K562 (cell line): ENCODE measurements at regions not wholly inside any gene's neighbourhood (a gene's known extent, or its start where the extent isn't known, plus 50 kb on each side); places are given as distances from the start of the nearest gene placed in this dataset.

Experiments
- ATAC-seq: fragments of 200-7000 bp; cut with Tn5 transposase; 3 replicates; pipeline ENCODE4 v1.9.1; 2020; ENCODE audit warnings: moderate library complexity
- BruUV-seq: library from RNA; stranded (reverse); fragments of 400-500 nt; replicated peaks from 2 replicates; lab custom pipeline; 2021; lab: Mats Ljungman, UMichigan
- CTCF ChIA-PET: fragments of 300-600 bp; formaldehyde crosslinking; extraction: SDS; loops from one replicate; lab custom pipeline; 2021; ENCODE audit warnings: low intra/inter-chr PET ratio; lab: Yijun Ruan, JAX
- POLR2A ChIA-PET: fragments of 300-600, 350-650 bp; sonication (Branson Sonifier 250); formaldehyde crosslinking; extraction: SDS; loops from one replicate; lab custom pipeline; 2021; ENCODE audit warnings: antibody characterized with exemption, inconsistent platforms; lab: Yijun Ruan, JAX
- DNase-seq, 4 experiments: peaks; one replicate each; pipeline versions ENCODE4 v3.0.0 to v3.0.0-alpha.2; 2011 to 2018; ENCODE audit warnings: low spot score in 3 of 4, mixed read lengths in 3 of 4; ENCODE audit errors: extremely low read depth in 1 of 4
- FAIRE-seq: peaks from 2 replicates; lab custom pipeline; 2011; peaks lifted over from hg19 to GRCh38; lab: Jason Lieb, UNC
- H2AFZ ChIP-seq: 2 replicates; pipeline ENCODE4 v1.6.0; 2011; ENCODE audit warnings: low read depth, low read length, control low read depth, inconsistent platforms
- H3K27ac ChIP-seq: fragments of 200-600 bp; 3 replicates; pipeline ENCODE4 v1.8.0; 2011; ENCODE audit warnings: low read depth, mild to moderate bottlenecking, control low read depth, inconsistent platforms, low read length, moderate library complexity, mixed read lengths; ENCODE audit errors: extremely low read depth
- H3K27me3 ChIP-seq, 2 experiments: fragments of 300-600 bp in 1 of 2; 2 replicates in 1 of 2; 3 replicates in 1 of 2; pipeline versions ENCODE4 v1.6.0 to v1.8.0; 2011; ENCODE audit warnings: inconsistent platforms in 2 of 2, low read length in 2 of 2, mild to moderate bottlenecking in 1 of 2, mixed read lengths in 1 of 2, moderate library complexity in 1 of 2; ENCODE audit not compliant: control insufficient read depth in 2 of 2, insufficient read depth in 2 of 2
- H3K36me3 ChIP-seq: fragments of 300-600 bp; 3 replicates; pipeline ENCODE4 v1.8.0; 2011; ENCODE audit warnings: mild to moderate bottlenecking, low read length, inconsistent platforms; ENCODE audit not compliant: control insufficient read depth, insufficient read depth
- H3K4me1 ChIP-seq, 2 experiments: fragments of 200-600 bp in 1 of 2; replicated peaks in 1 of 2; 2 replicates in 1 of 2; 3 replicates in 1 of 2; pipeline versions ENCODE4 v1.5.1 to v1.8.0; 2011; ENCODE audit warnings: inconsistent platforms in 2 of 2, low read length in 2 of 2, mild to moderate bottlenecking in 1 of 2, mixed read lengths in 1 of 2, moderate library complexity in 1 of 2; ENCODE audit not compliant: control insufficient read depth in 2 of 2, insufficient read depth in 2 of 2
- H3K4me2 ChIP-seq: 2 replicates; pipeline ENCODE4 v1.6.1; 2011; ENCODE audit warnings: low read length, control low read depth, inconsistent platforms, mixed read lengths; ENCODE audit not compliant: insufficient read depth
- H3K4me3 ChIP-seq: fragments of 200-600 bp; sonication (generic), shearing (Covaris generic); 2 replicates; pipeline ENCODE4 v1.5.1; 2016; ENCODE audit warnings: control low read depth, inconsistent platforms
- H3K79me2 ChIP-seq: fragments of 200-600 bp; 3 replicates; pipeline ENCODE4 v1.8.0; 2011; ENCODE audit warnings: low read length, inconsistent platforms; ENCODE audit not compliant: control insufficient read depth, insufficient read depth
- H3K9ac ChIP-seq, 2 experiments: 2 replicates each; pipeline versions ENCODE4 v1.6.0 to v1.6.1; 2011; ENCODE audit warnings: low read depth in 2 of 2, low read length in 2 of 2, control low read depth in 1 of 2, inconsistent platforms in 1 of 2, mild to moderate bottlenecking in 1 of 2, mixed read lengths in 1 of 2; ENCODE audit not compliant: insufficient read depth in 1 of 2
- H3K9me1 ChIP-seq: one replicate; pipeline ENCODE4 v1.6.0; 2011; ENCODE audit warnings: inconsistent platforms, mild to moderate bottlenecking, low read length, moderate library complexity; ENCODE audit not compliant: control insufficient read depth, insufficient read depth
- H3K9me3 ChIP-seq: replicated peaks from 2 replicates; pipeline ENCODE4 v1.5.1; 2011; ENCODE audit warnings: low read depth, low read length, inconsistent platforms; ENCODE audit not compliant: control insufficient read depth, insufficient read depth
- H4K20me1 ChIP-seq: replicated peaks from 2 replicates; pipeline ENCODE4 v1.6.1; 2011; ENCODE audit warnings: low read length, inconsistent platforms, mixed read lengths; ENCODE audit not compliant: control insufficient read depth, insufficient read depth
- EP400 ChIP-seq: fragments of 450-650 bp; IDR thresholded peaks from 2 replicates; pipeline ENCODE4 v1.6.1; 2017; ENCODE audit warnings: antibody characterized with exemption, mild to moderate bottlenecking, moderate library complexity
- GTF2F1 ChIP-seq: IDR thresholded peaks from 2 replicates; pipeline ENCODE4 v1.6.1; 2011; ENCODE audit warnings: low read depth, low read length, improper control_type of control experiment
- RBM39 ChIP-seq: fragments of 200-400 bp; formaldehyde crosslinking; optimal IDR thresholded peaks from 2 replicates; pipeline ENCODE3; 2018; ENCODE audit warnings: low read depth, low read length
- SLC30A9 ChIP-seq: fragments of 250-450 bp; sonication (Bioruptor Pico); IDR thresholded peaks from 2 replicates; pipeline ENCODE4 v1.8.0; 2022; ENCODE audit warnings: mild to moderate bottlenecking, moderate library complexity
- ZNF57 ChIP-seq: fragments of 450-650 bp; formaldehyde crosslinking; IDR thresholded peaks from 2 replicates; pipeline ENCODE4 v1.4.0; 2020; ENCODE audit warnings: mild to moderate bottlenecking, moderate library complexity
- WGBS: fragments of 100-300 bp; shearing (Covaris generic); methylation state at CpG from one replicate; pipeline ENCODE4 v1.1.6; 2016; ENCODE audit warnings: low coverage, mixed read lengths; ENCODE audit not compliant: insufficient coverage; ENCODE audit errors: missing lambda C conversion rate; 5-methylcytosine and 5-hydroxymethylcytosine counted together
- in situ Hi-C: fragments of 300-500 bp; cut with MboI; formaldehyde crosslinking; loops from 4 replicates; pipeline ENCODE4 v1.15.0; 2018; ENCODE audit warnings: inconsistent platforms, mixed read lengths
- intact Hi-C: fragments of 100-400 bp; cut with micrococcal nuclease; formaldehyde crosslinking; loops from 2 replicates; pipeline ENCODE4 v1.14.2; 2022
- TF ChIP-seq, protein P1 (sequence below): fragments of 250-450 bp; sonication (Bioruptor Pico); IDR thresholded peaks from 2 replicates; pipeline ENCODE4 v1.8.0; 2021; ENCODE audit warnings: borderline replicate concordance, mild to moderate bottlenecking, moderate library complexity; ENCODE audit not compliant: poor library complexity, severe bottlenecking
- TF ChIP-seq, protein P2 (sequence below): fragments of 250-450 bp; sonication (Bioruptor Pico); IDR thresholded peaks from 2 replicates; pipeline ENCODE4 v1.5.0; 2021; ENCODE audit warnings: mild to moderate bottlenecking, moderate library complexity

DNA sequence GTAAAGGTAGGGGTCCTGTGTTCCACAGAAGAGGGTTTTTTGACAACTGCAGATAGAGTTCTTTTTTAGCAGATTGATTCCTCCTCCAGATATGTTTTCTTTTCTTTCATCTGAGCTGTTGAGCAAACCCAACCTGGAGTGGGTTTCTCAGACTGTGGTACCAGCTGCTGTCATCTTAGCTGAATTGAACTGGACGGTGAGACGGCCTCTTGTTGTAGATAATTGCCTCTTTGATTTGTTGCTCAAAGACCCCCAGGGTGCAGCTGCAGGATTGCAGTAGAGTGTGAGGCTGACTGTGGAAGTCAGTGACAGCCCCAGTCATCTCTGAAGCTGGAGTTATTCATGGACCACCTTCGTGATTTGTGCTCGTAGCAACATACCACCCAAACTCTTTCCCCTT, 317.7 kb downstream of the AACS start (continued):
- TF ChIP-seq, protein P1, sequence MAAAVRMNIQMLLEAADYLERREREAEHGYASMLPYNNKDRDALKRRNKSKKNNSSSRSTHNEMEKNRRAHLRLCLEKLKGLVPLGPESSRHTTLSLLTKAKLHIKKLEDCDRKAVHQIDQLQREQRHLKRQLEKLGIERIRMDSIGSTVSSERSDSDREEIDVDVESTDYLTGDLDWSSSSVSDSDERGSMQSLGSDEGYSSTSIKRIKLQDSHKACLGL (CRISPR knock-in tag): no peak
- TF ChIP-seq, all 486 proteins: peak for 0

DNA sequence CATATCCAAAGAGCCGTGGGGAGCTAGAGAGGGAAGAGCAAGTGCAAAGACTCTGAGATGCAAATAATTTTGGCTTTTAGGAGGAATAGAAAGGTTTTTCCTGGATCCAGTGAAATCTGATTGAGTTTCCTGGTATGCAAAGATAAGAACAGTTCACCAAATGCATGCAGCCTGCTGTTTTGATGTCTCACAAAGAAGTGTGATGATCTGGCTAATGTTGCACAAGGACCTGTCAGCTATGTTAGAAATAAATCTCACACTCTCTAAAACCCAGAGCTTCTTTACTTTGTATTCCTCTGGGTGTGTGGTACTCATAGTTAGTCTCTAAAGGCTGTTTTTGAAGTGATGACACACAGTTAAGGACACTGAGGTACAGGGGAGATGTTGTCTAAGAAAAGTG, 321.4 kb downstream of the AACS start:
- Histone ChIP-seq H3K79me2 (no peaks in the 10 kb centered on the region), H2AFZ (no peak overlapping the region), H3K36me3 (no peaks in the 10 kb centered on the region), H4K20me1 (no peaks in the 10 kb centered on the region), H3K4me3 (no peak overlapping the region), H3K27me3 (no peaks in the 10 kb centered on the region), H3K4me2 (no peak overlapping the region), H3K9me1 (no peaks in the 10 kb centered on the region), H3K27ac (no peak overlapping the region), H3K9me3 (no peaks in the 10 kb centered on the region), H3K4me1 (no peaks in the 10 kb centered on the region), H3K9ac (no peak overlapping the region)
- FAIRE-seq (peak; percentile 26), ATAC-seq (no peak), DNase-seq (no peak)
- CTCF ChIA-PET: no interaction called here
- intact Hi-C loops: no loop called here
- BruUV-seq: no TSS peak
- POLR2A ChIA-PET: no interaction called here
- 0% methylated on average over 1 of the region's 1 CpG for whole genome bisulfite sequencing
- TF ChIP-seq, protein P2, sequence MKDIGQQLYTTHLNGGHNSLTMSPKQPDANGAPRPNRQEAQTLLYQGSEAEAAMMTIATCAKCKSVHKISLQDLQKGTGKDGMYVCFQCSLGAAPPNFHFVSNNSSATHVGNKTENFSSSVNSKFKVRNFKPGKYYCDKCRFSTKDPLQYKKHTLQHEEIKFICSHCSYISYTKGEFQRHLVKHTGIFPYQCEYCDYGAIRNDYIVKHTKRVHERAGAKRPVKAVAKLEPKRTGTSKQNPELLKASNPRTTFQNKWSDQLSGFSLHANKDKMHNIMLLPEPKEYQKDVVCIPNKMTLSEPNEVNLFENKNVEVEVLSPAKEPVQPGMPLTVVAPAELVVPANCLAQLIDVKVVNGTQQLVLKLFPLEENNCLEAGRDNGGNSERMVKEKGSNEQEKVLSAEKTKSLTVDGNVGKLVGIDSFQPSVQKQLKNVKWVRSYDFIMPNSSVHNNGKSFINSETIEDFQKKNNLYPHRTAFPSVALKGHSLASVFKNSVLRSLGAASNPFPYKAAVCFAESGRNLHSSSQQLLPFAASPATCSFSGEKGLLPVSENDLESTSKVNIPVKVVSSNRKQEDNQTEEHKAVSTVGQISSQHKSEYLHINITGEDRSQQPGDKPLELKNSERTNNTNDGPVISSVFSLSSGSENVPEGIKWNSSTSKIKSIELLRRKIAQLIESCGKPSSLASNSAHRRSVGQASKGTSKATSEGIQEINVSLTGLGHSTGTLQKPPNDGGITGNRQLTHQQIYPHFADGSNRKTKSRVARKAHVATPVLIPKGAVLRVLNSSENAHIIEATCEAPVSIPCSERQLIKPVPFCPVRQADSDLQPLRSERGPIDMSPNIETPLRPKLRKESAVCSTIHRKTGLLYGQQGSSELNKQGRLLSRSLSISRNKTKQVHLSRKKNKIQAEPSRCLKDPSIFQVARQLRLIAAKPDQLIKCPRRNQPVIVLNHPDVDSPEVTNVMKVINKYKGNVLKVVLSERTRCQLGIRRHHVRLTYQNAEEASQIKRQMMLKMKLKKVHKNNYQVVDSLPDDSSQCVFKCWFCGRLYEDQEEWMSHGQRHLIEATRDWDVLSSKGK (CRISPR knock-in tag): no peak
- no peak for TF ChIP-seq RBM39
- TF ChIP-seq EP400: no peak
- TF ChIP-seq SLC30A9 (CRISPR knock-in tag): no peak
- no peak for TF ChIP-seq ZNF57 (CRISPR knock-in tag)
- TF ChIP-seq GTF2F1: no peak
- in situ Hi-C loops: no loop called here
